ENCODE measurements at regions not wholly inside any gene's neighbourhood (a gene's known extent, or its start where the extent isn't known, plus 50 kb on each side); places are given as distances from the start of the nearest gene placed in this dataset.

- no peak for TF ChIP-seq ZSCAN29 (IDR thresholded peaks at IDR 0.05)
- TF ChIP-seq PKNOX1 (IDR thresholded peaks at IDR 0.05): no peak
- TF ChIP-seq MEIS2 (IDR thresholded peaks at IDR 0.05; ENCODE audit: partially characterized antibody): no peak
- TF ChIP-seq CHD1 (IDR thresholded peaks at IDR 0.05; ENCODE audit: low read length): no peak
- no peak for TF ChIP-seq CREB5 (CRISPR knock-in tag; IDR thresholded peaks at IDR 0.05)
Observed at GRCh38 chr1:192730198-192730597, 78.6 kb upstream of the RGS2 start (continued).

DNA sequence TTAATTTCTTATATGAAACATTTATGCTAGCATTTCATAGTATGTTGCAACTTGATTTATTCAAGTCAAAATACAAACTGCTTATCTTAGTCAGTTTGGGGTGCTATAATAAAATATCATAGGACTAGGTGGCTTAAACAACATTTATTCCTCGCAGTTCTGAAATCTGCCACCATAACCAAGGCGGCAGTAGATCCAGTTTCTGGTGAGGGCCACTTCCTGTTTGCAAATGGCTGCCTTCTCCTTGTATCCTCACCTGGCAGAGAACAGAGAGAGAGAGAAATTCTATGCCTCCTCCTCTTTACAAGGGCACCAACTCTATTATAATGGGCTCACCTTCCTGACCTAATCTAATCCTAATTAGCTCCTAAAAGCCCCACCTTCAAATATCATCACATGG, 76.1 kb upstream of the RGS2 start:
- ChIA-PET CTCF (ENCODE audit: low intra/inter-chr PET ratio) (no interaction called here), POLR2A (no interaction called here)
- Histone ChIP-seq H3K79me2 (ENCODE audit: control insufficient read depth, insufficient read depth, low read length) (no peaks in the 10 kb centered on the region), H3K27me3 (ENCODE audit: control insufficient read depth in 2 of 2, insufficient read depth in 2 of 2, low read length in 2 of 2) (no peaks in the 10 kb centered on the region), H3K9me1 (ENCODE audit: control insufficient read depth, insufficient read depth, low read length) (no peaks in the 10 kb centered on the region), H3K9ac (ENCODE audit: insufficient read depth in 1 of 2, low read depth in 2 of 2, low read length in 2 of 2) (no peak overlapping the region), H3K27ac (ENCODE audit: extremely low read depth, low read depth, low read length) (no peak overlapping the region), H4K20me1 (replicated peaks; ENCODE audit: control insufficient read depth, insufficient read depth, low read length) (no peaks in the 10 kb centered on the region), H3K9me3 (replicated peaks; ENCODE audit: control insufficient read depth, insufficient read depth, low read depth, low read length) (no peaks in the 10 kb centered on the region), H3K4me3 (no peak overlapping the region), H3K4me2 (ENCODE audit: insufficient read depth, low read length) (no peak overlapping the region), H3K36me3 (ENCODE audit: control insufficient read depth, insufficient read depth, low read length) (no peaks in the 10 kb centered on the region), H2AFZ (ENCODE audit: low read depth, low read length) (no peak overlapping the region), H3K4me1 (replicated peaks in 1 of 2; ENCODE audit: control insufficient read depth in 2 of 2, insufficient read depth in 2 of 2, low read length in 2 of 2) (no peaks in the 10 kb centered on the region)
- WGBS (ENCODE audit: insufficient coverage, low coverage, missing lambda C conversion rate): 3% methylated on average over 2 of the region's 2 CpGs
- in situ Hi-C loops (cut with MboI): no loop called here
- BruUV-seq (replicated peaks): no TSS peak
- no peak for FAIRE-seq
- intact Hi-C loops (cut with micrococcal nuclease): no loop called here
- peak; percentile 69; the same call in 2 of the 3 replicates for ATAC-seq
- peak in 1 of 4 experiments; percentile 11 for DNase-seq (ENCODE audit: extremely low read depth in 1 of 4, low spot score in 3 of 4)
- TF ChIP-seq, protein P1, sequence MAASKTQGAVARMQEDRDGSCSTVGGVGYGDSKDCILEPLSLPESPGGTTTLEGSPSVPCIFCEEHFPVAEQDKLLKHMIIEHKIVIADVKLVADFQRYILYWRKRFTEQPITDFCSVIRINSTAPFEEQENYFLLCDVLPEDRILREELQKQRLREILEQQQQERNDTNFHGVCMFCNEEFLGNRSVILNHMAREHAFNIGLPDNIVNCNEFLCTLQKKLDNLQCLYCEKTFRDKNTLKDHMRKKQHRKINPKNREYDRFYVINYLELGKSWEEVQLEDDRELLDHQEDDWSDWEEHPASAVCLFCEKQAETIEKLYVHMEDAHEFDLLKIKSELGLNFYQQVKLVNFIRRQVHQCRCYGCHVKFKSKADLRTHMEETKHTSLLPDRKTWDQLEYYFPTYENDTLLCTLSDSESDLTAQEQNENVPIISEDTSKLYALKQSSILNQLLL (CRISPR knock-in tag; IDR thresholded peaks at IDR 0.05; ENCODE audit: borderline replicate concordance): no peak
- TF ChIP-seq MAFK (IDR thresholded peaks at IDR 0.05; ENCODE audit: low read length): no peak
- no peak for TF ChIP-seq ZNF436 (CRISPR knock-in tag; IDR thresholded peaks at IDR 0.05)
- TF ChIP-seq ZNF316 (IDR thresholded peaks at IDR 0.05): no peak
- TF ChIP-seq TAF9B (IDR thresholded peaks at IDR 0.05; ENCODE audit: partially characterized antibody): no peak
- TF ChIP-seq EHMT2 (IDR thresholded peaks at IDR 0.05): 0 out of 2 replicates have a peak, but pooled peaks have one; percentile 20
- no peak for TF ChIP-seq SNIP1 (IDR thresholded peaks at IDR 0.05; ENCODE audit: low read depth)
- 0 out of 4 replicates have a peak, but pooled peaks of 1 of the 2 experiments have one; percentile 6 for TF ChIP-seq RAD21 (CRISPR knock-in tag; conservative IDR thresholded peaks at IDR 0.05 in 1 of 2, IDR thresholded peaks at IDR 0.05 in 1 of 2)
- 0 out of 2 replicates have a peak, but pooled peaks have one; percentile 42 for TF ChIP-seq GABPA (tag; conservative IDR thresholded peaks at IDR 0.05; ENCODE audit: low read depth)
- TF ChIP-seq FOXJ3 (CRISPR knock-in tag; IDR thresholded peaks at IDR 0.05): no peak
- TF ChIP-seq MCM3 (IDR thresholded peaks at IDR 0.05): no peak
- no peak for TF ChIP-seq CREB1 (IDR thresholded peaks at IDR 0.05)
- TF ChIP-seq CREB1 (CRISPR knock-in tag; IDR thresholded peaks at IDR 0.05): no peak
- no peak for TF ChIP-seq ARID1B (IDR thresholded peaks at IDR 0.05)
- no peak for TF ChIP-seq CHD2 (IDR thresholded peaks at IDR 0.05; ENCODE audit: low read depth, low read length)
- no peak for TF ChIP-seq SP2 (IDR thresholded peaks at IDR 0.05; ENCODE audit: extremely low read depth, low read depth, low read length, poor library complexity, severe bottlenecking)

All from K562 (cell line).